SH-SY5Y (cell line): ENCODE measurements at regions not wholly inside any gene's neighbourhood (a gene's known extent, or its start where the extent isn't known, plus 50 kb on each side); places are given as distances from the start of the nearest gene placed in this dataset.

Experiments
- GATA2 ChIP-seq: IDR thresholded peaks from 2 replicates; pipeline ENCODE4 v1.6.1; 2011; ENCODE audit warnings: mild to moderate bottlenecking, low read depth, low read length
- GATA3 ChIP-seq: IDR thresholded peaks from 2 replicates; pipeline ENCODE4 v1.6.1; 2011; ENCODE audit warnings: low read depth, mild to moderate bottlenecking, low read length, moderate library complexity

- TF ChIP-seq GATA2 (no peak), GATA3 (no peak)
Observed at GRCh38 chr5:174275959-174276358, 230.5 kb downstream of the NSG2 start.

- TF ChIP-seq GATA2 (no peak), GATA3 (no peak)
Observed at GRCh38 chr5:174281089-174281760, 235.7 kb downstream of the NSG2 start.

GRCh38 chr5:174281855-174282254 lies 236.3 kb downstream of the NSG2 start:
- no peak for TF ChIP-seq GATA3
- no peak for TF ChIP-seq GATA2

GRCh38 chr5:174282391-174282790 lies 236.9 kb downstream of the NSG2 start:
- no peak for TF ChIP-seq GATA3
- no peak for TF ChIP-seq GATA2

DNA sequence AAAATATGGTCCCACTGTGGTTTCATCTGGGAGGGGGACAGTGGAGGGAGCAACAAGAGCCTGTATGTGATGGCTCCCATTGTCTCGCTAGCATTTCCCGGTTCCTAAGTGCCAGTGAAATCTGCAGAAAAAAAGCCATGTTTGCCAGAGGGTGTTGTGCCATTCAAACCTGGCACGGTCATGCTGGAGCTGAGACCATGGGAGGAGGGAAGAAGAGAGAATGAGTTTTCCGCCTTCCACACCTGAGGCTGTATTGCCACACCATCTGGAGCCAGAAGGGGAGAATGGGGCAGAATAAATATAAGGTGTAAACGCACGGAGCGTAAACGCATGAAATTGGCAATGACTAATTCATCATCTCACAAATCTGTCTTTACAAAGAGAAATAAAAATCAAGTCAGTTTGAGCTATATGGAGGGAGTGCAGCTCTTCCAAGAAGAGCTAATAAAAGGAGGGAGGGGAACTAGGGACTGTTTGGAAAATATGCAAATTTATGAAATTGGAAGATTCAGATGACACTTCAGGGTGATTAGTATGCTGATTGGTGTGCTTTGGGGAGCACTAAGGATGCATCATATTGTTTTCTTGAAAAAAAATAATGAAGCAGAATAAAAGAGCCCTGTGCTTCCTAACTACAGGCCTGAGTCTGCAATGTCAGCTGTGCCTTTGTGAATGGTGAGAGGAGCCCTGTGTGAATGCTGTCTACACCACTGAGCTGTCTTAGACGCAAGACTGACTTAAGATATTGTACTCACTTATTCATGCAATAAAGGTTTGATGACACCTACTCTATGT lies 237.9 kb downstream of the NSG2 start:
- no peak for TF ChIP-seq GATA2
- TF ChIP-seq GATA3 = no peak

DNA sequence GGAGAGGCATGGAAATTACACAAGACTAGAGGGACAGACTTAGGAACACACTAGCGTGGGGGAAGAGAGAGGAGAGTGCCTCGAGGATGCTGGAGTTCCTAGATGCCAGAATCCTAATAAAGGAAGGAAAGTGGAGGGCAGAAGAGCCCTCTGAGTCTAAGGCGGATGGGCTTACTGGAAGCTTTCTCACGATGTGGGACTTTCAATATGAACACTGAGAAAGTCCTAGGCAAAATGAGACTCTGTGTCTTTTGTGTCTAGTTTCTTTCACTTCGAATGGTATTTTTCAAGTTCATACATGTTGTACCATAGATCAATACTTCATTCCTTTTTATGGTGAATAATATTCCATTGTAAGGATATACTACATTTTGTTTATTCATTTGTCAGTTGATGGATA lies 239.4 kb downstream of the NSG2 start:
- TF ChIP-seq GATA2 (no peak), GATA3 (no peak)

DNA sequence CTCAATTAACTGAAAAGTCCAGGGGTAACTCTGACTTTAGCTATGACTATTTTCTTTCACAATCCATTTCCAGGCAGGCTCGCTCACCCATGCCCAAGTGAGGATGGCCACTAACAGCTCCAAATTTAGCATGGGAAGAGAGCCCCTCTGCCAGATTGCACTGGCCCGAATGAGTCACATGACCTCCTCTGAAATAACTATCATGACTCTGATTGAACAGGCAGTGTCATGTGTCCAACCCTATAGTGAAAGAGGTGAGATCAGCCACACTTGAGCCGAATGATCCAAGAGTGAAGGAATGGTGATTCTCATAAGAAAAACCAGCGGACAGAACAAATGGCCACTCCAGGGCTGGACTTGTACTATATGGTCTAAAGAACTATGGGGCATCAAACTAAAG lies 242.3 kb downstream of the NSG2 start:
- TF ChIP-seq GATA2 (no peak), GATA3 (no peak)

DNA sequence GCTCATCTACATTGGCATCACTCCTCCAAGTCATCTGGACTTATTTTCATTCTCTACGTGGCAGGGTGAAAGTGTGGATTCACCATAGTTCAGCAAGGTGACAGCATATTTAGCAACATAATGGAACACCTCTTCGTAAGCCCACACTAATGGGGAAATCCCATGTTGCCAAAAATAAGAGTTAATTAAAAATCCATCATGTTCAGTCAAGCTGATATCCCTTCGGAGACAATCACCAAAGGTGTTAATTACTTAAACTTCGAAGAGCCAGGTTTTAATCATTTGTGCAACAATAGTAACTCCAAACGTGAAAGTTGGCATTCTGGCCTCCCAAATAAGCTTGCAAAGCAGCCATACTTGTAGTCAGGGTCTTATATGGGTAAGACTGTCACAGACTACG lies 242.9 kb downstream of the NSG2 start:
- TF ChIP-seq GATA3 (no peak), GATA2 (no peak)

DNA sequence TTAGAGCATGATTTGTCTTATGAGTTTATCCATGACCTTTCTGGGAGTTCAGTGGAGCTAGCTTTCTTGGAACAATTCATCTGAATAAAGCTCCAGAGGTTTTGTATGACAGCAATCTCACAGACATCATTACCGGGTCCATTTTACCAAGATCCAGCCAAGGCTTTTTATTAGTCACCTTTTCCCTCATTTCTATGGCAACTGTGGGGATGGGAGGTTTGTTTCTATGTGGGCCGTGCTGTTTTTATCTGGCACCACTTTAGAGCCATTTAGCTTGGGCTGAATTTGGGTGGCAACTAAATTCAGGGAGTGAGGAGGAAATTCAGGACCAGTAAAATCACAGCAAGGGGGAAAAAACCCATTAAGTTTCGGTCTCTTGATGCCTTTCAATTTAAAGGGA lies 245.7 kb downstream of the NSG2 start:
- TF ChIP-seq GATA2 (no peak), GATA3 (no peak)

- TF ChIP-seq GATA2 = no peak
- TF ChIP-seq GATA3 = no peak
Observed at GRCh38 chr5:174292348-174292747, 246.8 kb downstream of the NSG2 start.

DNA sequence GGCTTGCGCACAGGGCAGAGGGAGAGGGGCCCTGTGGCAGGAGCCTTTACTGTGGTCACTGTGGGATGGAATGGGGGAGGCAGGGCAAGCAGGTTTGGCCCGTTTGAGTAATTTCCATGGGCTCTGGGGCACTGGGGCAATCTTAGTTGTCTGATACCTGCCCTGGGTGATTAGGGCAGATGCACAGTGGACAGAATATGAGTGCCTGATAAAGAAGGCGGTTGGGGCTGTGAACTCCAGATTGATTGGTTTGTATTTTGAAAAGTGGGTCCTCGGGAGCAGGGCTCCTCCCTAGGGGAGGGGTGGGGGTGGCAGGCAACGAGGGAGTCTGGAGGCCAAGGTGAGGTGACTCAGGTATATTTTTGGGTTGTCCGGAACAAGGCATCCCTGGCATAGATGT lies 247.5 kb downstream of the NSG2 start:
- TF ChIP-seq GATA3 (no peak), GATA2 (no peak)

DNA sequence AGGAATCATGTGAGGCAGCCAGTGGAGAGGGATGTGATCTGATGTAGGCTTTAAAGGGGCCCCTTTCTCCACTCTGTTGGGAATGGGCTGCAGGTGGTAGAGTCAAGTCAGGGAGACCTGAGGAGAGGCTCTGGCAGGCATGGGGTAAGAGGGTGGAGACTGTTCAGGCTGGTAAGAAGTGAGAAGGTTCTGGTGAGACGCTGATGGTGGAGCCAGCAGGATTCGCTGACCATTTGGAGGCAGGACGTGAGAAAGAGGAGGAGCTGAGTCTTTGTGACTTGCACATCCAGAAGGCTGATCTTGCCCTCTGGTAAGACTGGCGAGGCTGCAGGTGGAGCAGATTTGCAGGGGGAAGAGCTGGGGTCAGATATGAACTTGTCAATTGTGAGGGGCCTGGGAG lies 248.0 kb downstream of the NSG2 start:
- TF ChIP-seq GATA2 = no peak
- no peak for TF ChIP-seq GATA3

DNA sequence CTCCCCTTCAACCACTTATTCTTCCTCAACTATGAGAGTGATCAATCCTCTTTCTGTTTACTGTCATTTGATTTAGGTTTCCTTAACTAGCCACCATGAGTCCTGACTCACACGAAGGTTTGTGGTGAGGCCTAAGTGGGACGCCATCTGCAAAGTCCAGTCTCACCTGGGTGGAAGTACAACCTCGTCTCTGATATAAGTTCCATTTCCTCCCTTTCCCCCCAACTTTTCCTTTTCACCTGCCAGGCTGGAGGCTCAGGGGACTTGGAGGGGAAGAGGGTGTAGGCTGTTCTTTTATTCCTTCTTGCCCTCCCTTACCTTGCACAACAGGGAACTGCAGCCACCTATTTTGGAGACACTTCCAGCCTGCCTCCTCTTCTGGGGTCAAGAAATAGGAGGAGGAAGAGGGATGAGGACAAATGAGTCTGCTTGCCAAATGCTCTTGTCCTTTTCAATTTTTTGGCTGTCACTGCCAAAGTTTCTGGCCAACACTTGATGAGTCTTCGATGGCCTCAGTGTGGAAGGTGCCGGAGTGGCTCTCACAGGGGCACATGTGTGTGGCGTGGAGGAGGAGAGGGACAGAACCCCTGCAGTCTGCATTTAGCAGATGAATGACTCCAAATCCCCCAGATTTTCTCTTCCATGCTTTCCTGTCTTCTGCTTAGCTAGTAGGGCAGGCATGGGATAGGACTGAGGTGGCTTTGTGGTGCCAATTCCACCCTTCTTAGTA lies 249.6 kb downstream of the NSG2 start:
- TF ChIP-seq GATA2 = no peak
- TF ChIP-seq GATA3 = no peak

GRCh38 chr5:174295702-174296436 lies 250.4 kb downstream of the NSG2 start:
- TF ChIP-seq GATA3 (no peak), GATA2 (no peak)
